ENCODE measurements at regions not wholly inside any gene's neighbourhood (a gene's known extent, or its start where the extent isn't known, plus 50 kb on each side); places are given as distances from the start of the nearest gene placed in this dataset.
A peak's percentile ranks its signal among the peaks of the same experiment; 100 is the strongest.

DNA sequence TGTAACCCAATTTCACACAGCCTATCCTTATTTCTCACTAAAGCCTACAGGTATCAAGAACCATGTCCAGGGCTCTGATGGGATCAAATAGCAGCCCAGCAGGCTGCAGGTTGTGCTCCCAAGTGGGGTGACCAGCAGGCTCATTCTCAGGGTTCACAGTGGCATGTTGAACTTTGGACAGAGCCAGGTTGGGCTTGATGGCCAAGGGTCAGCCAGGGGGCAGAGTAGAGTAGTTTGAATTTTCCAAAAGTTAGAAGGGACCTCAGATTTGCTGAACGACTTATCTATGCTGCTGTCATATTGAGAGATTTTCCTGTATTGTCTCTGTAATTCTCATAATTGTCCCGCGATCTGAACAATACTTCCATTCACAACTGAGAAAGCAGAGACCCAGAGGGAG lies 310.8 kb upstream of the BOD1L1 start:
- no peak for DNase-seq (ENCODE audit: low spot score)

DNA sequence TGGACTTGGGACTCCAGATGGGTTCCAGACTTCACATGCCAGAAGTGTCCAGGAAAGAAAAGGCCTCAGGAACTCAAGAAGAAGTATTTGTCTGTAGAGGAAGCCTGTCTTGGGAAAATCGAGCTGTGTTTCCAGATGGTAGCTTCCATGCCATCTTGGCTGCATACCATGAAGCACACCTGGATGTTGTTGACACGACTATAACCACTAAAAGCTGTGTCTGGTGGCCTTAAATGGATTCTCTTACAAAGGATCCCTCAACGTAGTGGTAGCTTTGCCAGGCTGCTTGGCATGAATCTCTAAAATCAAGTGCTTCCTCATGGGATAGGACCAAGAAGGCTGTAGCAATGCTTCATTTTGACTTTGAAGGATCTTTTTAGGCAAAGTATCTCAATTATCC lies 313.4 kb upstream of the BOD1L1 start:
- no peak for DNase-seq (ENCODE audit: low spot score)

DNA sequence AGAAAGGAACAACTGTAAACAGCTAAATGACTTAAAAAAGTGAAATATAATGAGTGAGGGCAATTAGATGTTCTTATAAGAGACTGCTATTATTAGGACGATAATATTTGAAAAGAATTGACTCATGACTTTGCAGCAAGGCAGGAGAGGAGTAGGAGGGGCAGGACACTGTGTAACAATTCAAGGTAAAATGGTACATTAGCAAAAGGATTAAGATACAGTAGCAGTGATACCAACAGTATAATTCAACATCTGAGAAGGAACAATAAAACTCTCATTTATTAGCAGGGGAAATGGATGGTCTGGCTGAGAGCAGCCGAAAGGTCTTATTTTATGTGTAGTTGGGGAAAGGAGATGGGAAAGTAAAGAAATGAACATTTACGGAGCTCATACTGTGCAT lies 315.5 kb upstream of the BOD1L1 start:
- no peak for DNase-seq (ENCODE audit: low spot score)

DNA sequence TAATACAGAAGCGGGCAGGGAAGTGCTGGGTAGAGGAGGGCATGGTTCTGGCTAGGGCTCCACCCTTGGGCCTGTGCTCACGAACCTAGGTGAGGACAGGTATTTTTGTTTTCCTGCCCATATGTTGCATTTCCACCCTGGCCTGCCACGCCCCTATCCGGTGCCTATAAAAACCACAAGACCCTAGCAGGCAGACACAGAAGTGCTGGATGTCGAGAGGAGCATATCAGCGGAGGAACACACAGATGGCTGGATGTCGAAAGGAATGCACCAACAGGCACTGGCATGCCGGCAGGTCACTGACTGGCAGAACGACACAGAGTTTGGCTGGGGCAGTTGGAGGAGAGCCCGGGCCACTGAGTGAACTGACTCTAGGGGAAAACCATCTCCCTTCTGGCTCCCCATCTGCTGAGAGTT lies 316.6 kb upstream of the BOD1L1 start:
- no peak for DNase-seq (ENCODE audit: low spot score)

DNA sequence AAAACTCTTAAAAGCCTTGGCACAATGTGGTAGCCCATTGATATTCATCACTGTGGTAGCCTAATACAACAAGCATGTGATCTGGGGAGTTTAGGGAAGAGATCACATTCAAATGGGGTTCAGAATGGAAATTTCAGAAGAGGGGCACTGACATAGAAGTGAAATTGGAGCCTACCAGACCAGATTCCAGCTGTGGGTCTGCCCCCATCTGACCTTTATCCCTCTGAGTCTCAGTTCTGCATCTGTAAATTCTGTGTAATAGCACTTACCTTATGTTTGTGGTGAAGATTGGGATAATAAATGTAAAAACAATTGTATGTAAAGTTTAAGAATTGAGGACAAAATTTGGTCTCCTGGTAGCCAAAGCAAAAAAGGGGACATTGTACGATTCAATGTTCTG lies 320.4 kb upstream of the BOD1L1 start:
- no peak for DNase-seq (ENCODE audit: low spot score)

DNA sequence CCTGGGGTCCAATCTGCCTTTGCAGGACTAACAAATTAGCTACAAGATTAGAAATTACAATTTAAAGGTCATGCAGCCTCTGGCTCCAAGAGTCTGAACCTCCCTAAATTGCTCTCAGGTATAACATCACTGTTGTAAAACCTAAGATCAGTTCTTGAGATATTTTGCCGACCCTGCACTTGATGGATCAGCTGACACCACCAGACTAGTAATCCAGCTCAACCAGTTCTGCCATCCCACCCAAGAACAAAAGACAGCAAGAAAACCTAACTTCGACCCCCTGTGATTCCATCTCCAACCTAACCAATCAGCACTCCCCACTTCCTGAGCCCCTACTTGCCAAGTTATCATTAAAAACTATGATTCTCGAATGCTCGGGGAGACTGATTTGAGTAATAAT lies 323.0 kb upstream of the BOD1L1 start:
- no peak for DNase-seq (ENCODE audit: low spot score)

DNA sequence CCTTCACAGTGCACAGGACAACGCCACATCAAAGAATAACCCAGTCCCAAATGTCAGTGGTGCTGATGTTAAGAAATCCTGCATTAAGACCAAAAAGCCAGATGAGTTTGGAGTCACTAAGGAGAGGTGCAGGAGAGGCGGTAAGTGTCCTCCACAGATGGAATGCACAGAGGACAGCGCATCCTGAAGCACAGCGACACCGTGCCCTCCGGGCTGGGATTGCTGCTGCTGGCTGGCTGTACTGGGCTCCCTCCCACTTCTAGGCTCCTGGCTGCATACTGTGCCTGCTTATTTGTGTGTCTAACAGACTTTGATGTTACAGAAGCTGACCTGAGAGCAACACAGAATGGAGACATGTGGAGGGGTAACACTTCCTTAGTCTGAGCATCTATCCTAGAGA lies 325.6 kb upstream of the BOD1L1 start:
- peak; percentile 56 for DNase-seq (ENCODE audit: low spot score)

DNA sequence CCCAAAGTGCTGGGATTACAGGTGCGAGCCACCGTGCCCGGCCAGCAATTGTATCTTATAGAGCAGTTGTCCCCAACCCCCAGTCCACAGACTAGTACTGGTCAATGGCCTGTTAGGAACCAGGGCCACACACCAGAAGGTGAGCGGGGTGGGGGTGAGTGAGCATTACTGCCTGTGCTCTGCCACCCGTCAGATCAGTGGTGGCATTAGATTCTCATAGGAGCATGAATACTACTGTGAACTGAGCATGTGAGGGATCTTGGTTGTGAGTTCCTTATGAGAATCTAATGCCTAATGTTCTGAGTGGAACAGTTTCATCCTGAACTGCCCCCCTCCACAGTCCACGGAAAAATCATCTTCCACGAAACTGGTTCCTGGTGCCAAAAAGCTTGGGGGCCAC lies 328.0 kb upstream of the BOD1L1 start:
- no peak for DNase-seq (ENCODE audit: low spot score)

DNA sequence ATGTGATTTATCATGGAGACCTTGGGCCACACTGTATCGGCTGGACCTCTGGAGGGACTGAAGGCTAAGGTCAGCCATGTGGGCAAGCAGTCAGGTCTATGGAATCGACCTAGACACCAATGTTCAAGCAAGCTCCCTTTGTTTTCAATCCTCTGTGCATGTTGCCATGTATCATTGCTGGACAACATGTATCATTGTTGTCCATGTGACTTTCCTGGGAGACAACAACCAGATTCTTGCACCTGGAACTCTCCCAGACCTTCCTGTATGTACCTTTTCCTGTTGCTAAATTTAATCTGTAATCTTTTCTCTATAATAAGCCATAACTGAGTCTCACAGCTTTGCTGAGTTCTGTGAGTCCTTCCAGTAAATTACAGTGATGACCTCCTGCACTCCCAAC lies 329.4 kb upstream of the BOD1L1 start:
- DNase-seq (ENCODE audit: low spot score): no peak

DNA sequence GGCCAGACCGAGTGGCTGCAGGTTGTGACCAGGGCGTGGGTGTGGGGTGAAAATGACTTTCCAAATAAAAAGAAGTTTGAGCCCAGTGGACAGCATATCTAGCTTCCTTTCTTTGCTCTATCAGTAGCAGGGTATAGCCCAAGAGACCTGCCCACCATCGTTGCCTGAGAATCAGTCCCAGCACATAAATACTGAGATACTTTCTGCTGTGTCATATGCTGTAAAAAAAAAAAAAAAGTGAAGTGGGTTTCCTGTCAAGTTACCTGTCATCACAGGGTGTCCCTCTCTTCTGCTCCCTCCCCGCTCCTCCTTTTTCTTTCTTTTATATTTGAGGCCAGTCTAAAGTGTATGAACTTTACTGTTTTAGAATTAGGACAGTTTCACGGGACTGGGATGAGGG lies 330.3 kb upstream of the BOD1L1 start:
- DNase-seq (ENCODE audit: low spot score): no peak

DNA sequence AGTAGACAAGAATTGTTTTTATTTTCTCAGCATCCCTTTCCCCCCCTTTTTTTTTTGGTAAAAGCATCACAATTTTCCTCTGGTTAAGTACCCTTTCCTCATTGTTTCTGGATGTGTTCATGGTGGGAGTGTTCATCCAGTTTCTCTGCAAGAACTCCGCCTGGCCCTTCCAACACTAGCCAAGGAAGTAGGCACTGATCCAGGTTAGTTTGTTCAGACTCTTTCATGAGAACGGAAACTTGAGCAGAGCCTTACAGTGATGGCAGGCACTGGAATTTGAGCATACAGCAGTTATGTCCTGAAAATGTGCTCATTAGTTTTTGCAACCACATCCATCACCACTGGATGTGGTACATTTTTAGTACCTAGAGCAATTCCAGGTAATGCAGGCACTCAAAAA lies 336.1 kb upstream of the BOD1L1 start:
- no peak for DNase-seq (ENCODE audit: low spot score)

DNA sequence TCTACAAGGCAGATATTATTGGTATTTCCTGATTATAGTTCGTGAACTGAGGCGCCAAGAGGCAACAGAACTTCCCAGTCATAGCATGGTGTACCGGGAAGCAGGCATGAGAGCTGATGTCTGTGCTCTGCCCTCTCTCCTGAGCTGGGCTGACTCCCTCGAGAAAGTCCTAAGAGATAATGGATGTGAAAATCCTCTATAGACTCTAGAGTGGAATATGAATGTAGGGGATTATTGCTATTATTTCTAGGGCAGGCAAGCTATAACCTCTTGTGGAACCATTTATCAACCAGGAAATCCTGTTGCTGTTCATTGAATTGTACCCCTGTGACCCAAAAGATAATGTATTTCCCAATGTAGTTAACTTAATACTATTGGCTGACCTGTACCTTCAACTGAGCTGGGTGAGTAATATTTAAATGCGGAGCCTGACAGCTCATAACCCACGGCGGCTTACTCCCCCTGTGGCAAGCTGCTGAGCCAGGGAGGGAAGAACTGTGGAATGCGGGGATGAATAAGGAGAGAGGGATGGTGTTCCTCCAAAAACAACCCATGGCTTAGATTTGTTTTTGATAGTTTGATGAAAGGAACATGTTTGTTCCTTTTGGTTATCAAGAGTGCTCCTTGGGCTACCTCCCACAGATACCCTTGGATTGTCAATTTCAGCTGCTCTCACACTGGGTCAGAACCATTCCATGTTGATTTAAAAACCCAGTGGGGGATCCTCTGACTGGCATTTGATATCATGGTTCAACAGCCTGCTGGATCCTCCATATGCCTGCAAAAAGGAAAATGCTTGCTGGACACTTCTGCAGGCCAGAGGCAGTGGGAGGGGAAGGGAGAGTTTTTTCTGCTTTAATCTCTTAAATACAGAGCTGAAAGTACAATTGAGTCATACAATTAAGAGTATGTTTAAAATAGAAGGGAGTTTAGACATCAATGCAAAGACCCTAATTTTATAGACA lies 339.0 kb upstream of the BOD1L1 start:
- no peak for DNase-seq (ENCODE audit: low spot score)

DNA sequence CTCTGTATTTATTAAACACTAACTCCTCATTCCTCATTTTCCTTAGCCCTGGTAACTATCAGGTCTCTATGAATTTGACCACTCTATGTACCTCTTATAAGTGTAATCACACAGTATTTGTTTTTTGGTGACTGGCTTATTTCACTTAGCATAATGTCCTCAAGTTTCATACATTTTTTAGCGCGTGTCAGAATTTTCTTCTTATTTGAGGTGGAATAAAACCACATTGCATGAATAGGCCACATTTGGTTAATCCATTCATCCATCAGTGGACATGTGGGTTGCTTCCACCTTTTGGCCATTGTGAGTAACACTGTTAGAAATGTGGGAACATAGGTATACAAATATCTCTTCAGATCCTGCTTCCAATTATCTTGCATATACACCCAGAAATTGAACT lies 341.2 kb upstream of the BOD1L1 start:
- no peak for DNase-seq (ENCODE audit: low spot score)

DNA sequence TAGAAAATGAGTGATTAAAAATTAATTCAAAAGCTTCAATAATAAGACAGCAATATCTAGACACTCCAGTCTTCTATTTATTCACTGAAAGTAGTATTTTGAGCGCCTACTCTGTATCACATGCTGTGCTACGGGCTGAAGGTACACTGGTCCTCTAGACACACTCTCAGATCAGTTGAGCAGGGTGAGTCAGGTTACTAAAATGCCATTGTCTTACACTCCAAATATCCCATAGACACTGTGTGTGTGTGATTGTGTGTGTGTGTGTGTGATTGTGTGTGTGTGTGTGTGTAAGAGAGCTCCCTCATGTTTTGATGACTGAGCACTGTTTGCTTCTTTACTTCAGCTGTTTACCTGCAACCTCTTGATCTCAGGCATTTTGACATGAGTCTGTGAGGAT lies 342.8 kb upstream of the BOD1L1 start:
- DNase-seq (ENCODE audit: low spot score): no peak

DNA sequence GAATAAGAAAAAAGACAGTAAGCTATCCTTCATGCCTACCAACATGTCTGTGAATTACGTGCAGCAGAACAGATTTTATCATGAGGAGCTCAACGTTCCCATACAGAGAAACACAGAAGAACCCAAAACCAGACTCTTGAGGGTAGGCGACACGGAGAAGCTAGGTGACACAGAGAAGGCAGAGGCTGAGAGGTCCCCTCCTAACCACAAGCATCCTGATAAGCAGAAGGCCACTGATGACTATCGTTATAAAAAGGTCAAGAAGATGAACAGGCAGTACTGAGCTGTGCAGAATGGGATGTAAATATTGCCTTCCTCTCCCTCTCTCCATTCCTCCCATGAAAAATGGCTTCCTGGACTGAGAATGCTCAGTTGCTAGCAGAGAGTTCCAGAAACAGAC lies 350.2 kb upstream of the BOD1L1 start:
- no peak for DNase-seq (ENCODE audit: low spot score)

DNA sequence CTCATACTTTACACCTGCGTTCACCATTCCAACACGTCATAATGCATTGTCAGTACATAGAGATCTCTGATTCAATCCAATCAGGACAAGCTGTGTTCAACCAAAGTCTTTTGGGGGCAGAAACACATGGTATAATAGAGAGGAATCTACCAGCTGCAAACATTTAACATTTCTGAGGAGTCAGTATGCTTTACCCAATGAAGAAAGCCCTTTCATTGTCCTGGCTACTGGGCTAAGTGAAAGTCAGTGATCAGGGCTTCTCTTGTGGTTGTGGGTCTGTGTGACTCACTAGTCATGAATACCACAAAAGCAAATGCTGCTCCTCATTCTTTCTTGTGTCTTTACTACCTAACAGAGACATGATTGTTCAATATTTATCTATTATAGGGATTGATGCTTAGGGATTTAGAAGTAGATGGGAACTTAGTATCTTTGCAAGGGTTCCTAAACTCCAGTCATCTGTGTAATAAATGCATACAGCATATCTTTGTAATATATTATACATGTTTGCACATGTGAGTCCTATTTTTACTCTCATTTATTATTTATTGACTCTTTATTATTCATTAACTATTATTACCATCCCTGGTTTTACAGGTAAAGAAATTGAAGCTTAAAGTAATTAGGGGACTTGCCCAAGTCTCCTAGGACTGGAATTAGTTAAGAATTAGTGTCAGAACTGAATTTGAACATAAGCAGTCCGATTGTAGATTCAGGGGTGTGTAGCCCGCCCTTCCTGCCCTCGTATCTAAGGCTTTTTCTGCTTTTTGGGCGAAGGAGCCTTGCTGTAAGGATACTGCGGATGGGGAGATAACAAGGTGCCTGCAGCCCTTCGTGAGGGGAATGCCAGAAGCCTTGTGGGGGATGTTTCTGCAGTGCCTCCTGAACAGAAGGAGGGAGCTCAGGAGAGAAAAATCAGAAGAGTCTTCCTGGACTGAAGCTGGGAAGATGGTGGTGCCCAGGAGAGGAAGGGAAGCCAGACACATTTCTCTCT lies 353.1 kb upstream of the BOD1L1 start:
- no peak for DNase-seq (ENCODE audit: low spot score)

DNA sequence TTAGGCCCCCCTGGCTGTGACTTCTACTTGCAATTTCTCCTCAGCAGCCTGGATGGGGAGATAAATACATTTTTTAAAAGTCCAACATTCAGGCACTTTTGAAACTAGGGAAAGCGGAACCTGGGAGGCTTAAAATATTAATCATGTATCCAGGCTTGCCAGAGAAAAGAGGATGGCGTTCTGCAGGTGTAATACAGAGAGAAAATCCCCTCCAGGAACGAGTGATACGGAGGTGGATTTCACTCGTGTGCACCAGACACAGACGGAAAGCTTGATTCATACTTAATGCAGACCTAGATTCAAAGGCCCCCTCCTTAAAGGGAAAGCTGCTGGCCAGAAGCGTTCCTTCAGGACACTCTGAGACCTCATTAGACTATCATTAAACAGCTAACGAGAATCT lies 354.0 kb upstream of the BOD1L1 start:
- no peak for DNase-seq (ENCODE audit: low spot score)

DNA sequence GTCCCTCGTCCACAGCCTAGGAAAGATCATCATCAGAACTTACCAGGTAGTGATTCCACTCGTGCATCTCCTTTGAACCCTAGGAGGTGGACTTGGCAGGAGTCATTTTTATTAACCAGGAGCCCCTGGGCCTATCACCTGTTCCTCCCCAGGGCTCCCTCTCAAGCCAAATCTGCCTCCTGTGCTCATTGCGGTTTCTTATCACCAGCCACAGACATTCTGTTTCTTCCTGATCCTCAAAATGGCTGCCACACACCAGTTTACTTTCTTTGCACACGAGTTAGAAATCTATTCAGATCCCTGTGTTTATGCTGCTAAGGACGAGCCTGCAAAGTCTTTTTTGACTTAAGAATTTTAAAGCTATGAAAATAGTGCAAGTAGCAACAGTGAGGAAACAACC lies 354.5 kb upstream of the BOD1L1 start:
- no peak for DNase-seq (ENCODE audit: low spot score)

DNA sequence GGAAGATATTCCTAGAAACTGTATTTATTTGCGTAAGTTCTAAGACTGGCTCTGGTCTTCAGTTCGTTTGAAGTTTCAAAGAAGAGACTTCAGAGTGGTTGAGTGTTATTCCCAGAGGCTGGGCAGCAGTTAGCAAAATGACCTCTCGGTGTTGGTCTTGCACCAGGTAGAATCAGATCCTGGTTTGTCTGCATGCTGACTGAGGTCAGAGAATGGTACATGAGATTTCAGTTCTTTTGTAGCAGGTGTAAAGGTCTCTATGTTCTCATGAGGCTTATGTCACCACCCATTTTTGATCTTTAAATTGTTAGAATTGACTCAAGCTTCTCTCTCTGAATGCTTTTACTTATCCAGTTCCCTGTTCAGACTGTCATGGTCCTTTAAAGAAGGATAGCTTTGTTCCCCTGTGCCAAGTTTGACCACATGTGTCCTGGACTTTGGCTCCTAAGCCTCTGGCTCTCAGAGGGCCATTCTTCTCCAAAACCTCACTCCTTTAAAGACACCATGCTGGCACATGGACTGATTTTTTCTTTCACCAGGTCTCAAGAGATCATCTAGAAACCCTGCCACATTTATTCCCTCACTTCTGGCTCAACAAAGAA lies 355.8 kb upstream of the BOD1L1 start:
- DNase-seq (ENCODE audit: low spot score): no peak

DNA sequence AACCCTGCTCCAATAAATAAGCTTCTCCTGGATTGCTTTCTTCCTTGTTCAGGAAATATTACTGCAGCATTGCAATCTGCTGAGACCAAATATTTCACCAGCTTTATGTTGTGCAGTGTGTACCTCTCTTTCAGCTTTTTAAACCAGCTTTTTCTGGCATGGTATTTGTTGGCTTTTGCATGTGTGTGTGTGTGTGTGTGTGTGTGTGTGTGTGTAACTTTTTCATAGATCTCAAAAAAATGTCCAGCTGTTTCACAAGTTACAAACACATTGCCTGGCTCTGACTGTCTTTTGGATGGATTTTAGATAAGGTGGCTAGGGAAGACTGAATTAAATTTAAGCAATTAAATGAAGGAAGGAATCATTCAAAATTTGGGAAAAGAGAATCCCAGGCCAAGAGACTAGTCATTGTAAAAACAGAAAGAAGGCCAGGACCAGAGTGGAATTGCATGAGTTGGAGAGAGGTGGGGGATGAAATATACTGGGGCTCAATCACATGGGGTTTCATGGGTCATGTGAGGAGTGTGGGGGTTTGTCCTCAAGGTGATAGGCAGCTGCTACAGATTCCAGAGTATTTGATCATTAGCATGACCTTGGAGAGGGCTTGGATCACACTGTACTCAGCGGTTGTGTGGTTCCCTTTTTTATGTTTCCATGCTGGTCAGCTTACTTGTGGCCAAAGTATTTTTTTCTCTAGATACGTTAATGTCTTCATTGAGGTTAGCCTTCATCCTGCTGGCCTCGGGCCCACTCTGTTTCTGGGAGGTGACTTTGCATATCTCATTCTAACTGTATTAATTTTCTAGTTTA lies 357.7 kb upstream of the BOD1L1 start:
- no peak for DNase-seq (ENCODE audit: low spot score)

DNA sequence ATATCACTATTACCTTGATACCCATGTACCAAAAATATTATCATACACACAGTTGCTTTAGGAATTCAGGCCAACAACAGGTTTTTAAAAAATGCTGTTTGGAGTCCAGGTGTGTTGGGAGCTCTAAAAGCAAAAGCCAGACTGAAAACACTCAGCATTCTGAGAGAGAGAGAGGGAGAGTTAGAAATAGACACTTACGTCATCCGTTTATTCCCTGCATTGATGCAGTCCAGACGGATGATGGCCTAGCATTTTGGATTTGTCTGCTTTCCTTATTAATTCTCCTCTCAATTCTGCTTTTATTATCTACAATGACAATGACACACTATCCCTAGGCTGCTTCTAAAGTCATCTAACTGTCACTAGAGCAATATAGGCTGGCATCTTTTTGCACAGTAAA lies 358.3 kb upstream of the BOD1L1 start:
- no peak for DNase-seq (ENCODE audit: low spot score)

DNA sequence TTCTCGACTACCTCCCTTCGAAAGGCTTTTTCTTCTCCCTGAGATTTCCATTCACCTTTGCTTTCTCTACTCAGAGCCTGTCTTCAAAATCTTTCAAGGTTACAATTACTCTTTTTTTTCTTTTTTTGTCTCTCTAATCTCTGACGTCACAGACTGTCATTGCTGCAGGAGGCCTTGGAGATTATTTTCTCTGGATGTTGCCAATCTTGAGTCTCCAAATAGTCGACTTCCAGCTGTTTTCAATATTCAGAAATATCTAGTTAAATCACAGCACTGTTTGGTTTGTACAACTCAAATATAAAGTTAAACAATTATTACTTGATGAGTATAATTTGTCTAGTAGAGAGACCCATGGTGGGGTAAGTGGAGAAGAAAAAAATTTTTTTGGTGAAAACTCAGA lies 359.0 kb upstream of the BOD1L1 start:
- no peak for DNase-seq (ENCODE audit: low spot score)

All from ecto neural progenitor cell (in vitro differentiated cells).